ENCODE measurements at regions not wholly inside any gene's neighbourhood (a gene's known extent, or its start where the extent isn't known, plus 50 kb on each side); places are given as distances from the start of the nearest gene placed in this dataset.

DNA sequence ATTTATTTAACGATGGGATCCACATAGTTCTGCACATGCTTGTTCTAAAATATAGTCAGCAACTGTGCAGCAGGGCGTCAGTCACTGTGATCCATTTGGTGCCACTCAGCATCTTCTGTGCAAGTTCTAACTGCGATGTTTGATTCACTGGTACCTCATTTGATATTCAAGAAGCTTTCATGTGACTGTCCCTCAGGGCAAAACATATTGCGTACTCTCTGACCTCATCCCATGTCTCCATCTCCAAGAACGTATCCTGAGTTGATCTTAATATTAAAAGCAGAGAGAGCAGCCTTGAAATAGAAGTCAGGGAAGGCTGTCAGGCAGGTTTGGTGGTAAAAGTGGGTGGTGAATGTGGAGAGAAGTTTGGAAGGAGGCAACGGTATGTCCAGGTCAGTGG, 116.5 kb upstream of the ATP10B start:
- peaks cover 29% of the 10 kb centered on the region for H3K4me1 Mint-ChIP-seq
- H3K4me3 Mint-ChIP-seq = no peak overlapping the region
- H3K27ac Mint-ChIP-seq = no peak overlapping the region
- Histone ChIP-seq H3K27me3 (ENCODE audit: control insufficient read depth, insufficient read depth, low read length, poor library complexity, severe bottlenecking) (no peaks in the 10 kb centered on the region), H3K4me1 (ENCODE audit: control insufficient read depth, insufficient read depth, low read length) (peaks cover 15% of the 10 kb centered on the region), H3K36me3 (ENCODE audit: control insufficient read depth, insufficient read depth, low read length) (no peaks in the 10 kb centered on the region), H3K9ac (ENCODE audit: extremely low read depth, low read length, poor library complexity, severe bottlenecking) (no peak overlapping the region), H3K4me3 (ENCODE audit: low read length) (no peak overlapping the region), H3K27ac (ENCODE audit: low read depth, low read length) (no peak overlapping the region), H3K9me3 (ENCODE audit: control insufficient read depth, low read length) (no peaks in the 10 kb centered on the region)
- H3K27me3 Mint-ChIP-seq (ENCODE audit: insufficient read depth) = no peaks in the 10 kb centered on the region
- DNase-seq = no peak
- TF ChIP-seq, protein P1, sequence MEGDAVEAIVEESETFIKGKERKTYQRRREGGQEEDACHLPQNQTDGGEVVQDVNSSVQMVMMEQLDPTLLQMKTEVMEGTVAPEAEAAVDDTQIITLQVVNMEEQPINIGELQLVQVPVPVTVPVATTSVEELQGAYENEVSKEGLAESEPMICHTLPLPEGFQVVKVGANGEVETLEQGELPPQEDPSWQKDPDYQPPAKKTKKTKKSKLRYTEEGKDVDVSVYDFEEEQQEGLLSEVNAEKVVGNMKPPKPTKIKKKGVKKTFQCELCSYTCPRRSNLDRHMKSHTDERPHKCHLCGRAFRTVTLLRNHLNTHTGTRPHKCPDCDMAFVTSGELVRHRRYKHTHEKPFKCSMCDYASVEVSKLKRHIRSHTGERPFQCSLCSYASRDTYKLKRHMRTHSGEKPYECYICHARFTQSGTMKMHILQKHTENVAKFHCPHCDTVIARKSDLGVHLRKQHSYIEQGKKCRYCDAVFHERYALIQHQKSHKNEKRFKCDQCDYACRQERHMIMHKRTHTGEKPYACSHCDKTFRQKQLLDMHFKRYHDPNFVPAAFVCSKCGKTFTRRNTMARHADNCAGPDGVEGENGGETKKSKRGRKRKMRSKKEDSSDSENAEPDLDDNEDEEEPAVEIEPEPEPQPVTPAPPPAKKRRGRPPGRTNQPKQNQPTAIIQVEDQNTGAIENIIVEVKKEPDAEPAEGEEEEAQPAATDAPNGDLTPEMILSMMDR (conservative IDR thresholded peaks at IDR 0.05) = no peak
- H3K9me3 Mint-ChIP-seq = no peaks in the 10 kb centered on the region
- 95 to 96% methylated on average over 4 to 6 of the region's 6 CpGs for WGBS, 2 experiments (ENCODE audit: insufficient coverage in 1 of 2, insufficient read length in 1 of 2)
- H3K36me3 Mint-ChIP-seq (ENCODE audit: low read depth) = no peaks in the 10 kb centered on the region

DNA sequence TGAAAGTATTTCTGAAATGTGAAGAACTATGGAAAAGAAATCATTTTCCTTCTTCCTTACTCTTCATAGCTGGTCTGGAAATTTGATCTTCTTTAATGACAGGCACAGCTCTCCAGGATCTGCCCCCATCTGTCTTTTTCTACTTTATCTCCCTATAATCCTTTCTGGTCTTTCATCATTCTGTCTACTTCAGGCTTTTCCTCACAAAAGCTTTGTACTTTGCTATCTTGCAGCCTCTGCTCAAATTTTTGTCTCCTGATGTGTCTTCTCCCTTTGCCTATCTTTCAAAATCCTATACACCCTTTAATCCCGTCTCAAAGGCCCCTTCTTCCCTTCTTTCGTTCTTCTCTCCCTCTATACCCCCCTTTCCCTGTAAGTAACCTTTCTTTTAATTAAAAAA, 114.9 kb upstream of the ATP10B start:
- peaks cover 28% of the 10 kb centered on the region for H3K4me1 Mint-ChIP-seq
- H3K4me1 ChIP-seq (ENCODE audit: control insufficient read depth, insufficient read depth, low read length) = peaks cover 15% of the 10 kb centered on the region
- DNase-seq = no peak
- no peaks in the 10 kb centered on the region for H3K27me3 ChIP-seq (ENCODE audit: control insufficient read depth, insufficient read depth, low read length, poor library complexity, severe bottlenecking)
- TF ChIP-seq, protein P1 (conservative IDR thresholded peaks at IDR 0.05) = no peak
- H3K9me3 Mint-ChIP-seq = no peaks in the 10 kb centered on the region
- 92% methylated on average over 2 of the region's 2 CpGs; no CpG with 5 or more reads in 1 of the 2 experiments for WGBS, 2 experiments (ENCODE audit: insufficient coverage in 1 of 2, insufficient read length in 1 of 2)
- no peak overlapping the region for H3K4me3 ChIP-seq (ENCODE audit: low read length)
- no peak overlapping the region for H3K4me3 Mint-ChIP-seq
- H3K27me3 Mint-ChIP-seq (ENCODE audit: insufficient read depth) = no peaks in the 10 kb centered on the region
- no peaks in the 10 kb centered on the region for H3K9me3 ChIP-seq (ENCODE audit: control insufficient read depth, low read length)
- no peaks in the 10 kb centered on the region for H3K36me3 ChIP-seq (ENCODE audit: control insufficient read depth, insufficient read depth, low read length)
- no peak overlapping the region for H3K9ac ChIP-seq (ENCODE audit: extremely low read depth, low read length, poor library complexity, severe bottlenecking)
- H3K27ac Mint-ChIP-seq = no peak overlapping the region
- no peaks in the 10 kb centered on the region for H3K36me3 Mint-ChIP-seq (ENCODE audit: low read depth)
- no peak overlapping the region for H3K27ac ChIP-seq (ENCODE audit: low read depth, low read length)

DNA sequence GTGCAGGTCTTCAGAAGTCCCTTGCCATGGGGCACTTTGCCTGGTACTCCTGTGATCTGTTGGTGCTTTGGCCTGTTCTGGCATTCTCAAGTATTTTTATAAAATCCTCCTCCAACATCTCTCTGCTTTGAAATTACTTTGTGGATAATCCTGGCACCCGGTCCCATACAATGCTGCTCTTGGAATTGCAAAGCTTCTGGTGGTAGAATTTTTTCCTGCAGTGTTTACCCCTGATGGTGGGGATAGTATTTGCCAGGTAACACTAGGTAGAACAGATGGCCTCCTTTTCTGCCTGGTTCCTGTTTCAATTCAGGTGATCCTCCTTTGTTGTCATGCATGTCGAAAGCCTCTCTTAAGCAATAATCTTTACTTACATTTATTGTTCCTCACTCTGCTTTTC, 109.8 kb upstream of the ATP10B start:
- Histone ChIP-seq H3K27me3 (ENCODE audit: control insufficient read depth, insufficient read depth, low read length, poor library complexity, severe bottlenecking) (no peaks in the 10 kb centered on the region), H3K9ac (ENCODE audit: extremely low read depth, low read length, poor library complexity, severe bottlenecking) (no peak overlapping the region), H3K36me3 (ENCODE audit: control insufficient read depth, insufficient read depth, low read length) (no peaks in the 10 kb centered on the region), H3K4me3 (ENCODE audit: low read length) (no peak overlapping the region), H3K4me1 (ENCODE audit: control insufficient read depth, insufficient read depth, low read length) (no peaks in the 10 kb centered on the region), H3K27ac (ENCODE audit: low read depth, low read length) (no peak overlapping the region), H3K9me3 (ENCODE audit: control insufficient read depth, low read length) (no peaks in the 10 kb centered on the region)
- Mint-ChIP-seq H3K27ac (no peak overlapping the region), H3K4me1 (no peaks in the 10 kb centered on the region), H3K36me3 (ENCODE audit: low read depth) (no peaks in the 10 kb centered on the region), H3K9me3 (no peaks in the 10 kb centered on the region), H3K27me3 (ENCODE audit: insufficient read depth) (no peaks in the 10 kb centered on the region), H3K4me3 (no peak overlapping the region)
- TF ChIP-seq, protein P1 (conservative IDR thresholded peaks at IDR 0.05) = no peak
- 92% methylated on average over 2 of the region's 2 CpGs; no CpG with 5 or more reads in 1 of the 2 experiments for WGBS, 2 experiments (ENCODE audit: insufficient coverage in 1 of 2, insufficient read length in 1 of 2)
- no peak for DNase-seq

All from endodermal cell (in vitro differentiated cells).